ENCODE measurements at regions not wholly inside any gene's neighbourhood (a gene's known extent, or its start where the extent isn't known, plus 50 kb on each side); places are given as distances from the start of the nearest gene placed in this dataset.

DNA sequence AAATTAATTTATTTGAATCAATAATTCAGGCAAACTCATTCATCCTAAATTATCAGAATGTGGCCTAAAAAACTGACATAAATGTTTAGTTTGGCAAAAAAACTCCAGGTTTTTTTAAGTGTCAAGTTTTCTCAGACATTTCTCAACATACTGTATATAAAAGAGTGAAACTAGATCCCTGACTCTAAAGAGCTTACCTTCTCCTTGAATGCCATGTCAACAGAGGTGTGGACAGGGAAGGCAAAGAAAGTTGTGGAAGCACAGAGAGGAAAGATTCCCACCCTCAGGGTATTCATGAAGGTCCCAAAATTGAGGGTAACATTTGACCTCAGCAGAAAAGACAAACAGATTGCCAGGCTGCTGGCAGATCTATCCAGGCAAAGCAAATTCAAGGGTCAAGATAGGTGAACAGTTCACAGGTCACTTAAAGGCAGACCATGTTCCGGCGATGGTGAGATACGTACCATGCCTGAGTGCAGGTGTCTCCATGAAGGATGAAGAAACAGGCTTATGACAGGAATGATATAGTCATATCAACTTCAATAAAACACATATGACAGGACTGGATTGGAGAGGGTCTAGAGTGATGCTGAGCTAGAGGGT, 1638.3 kb upstream of the ZEB2 start:
- DNase-seq, result no peak

DNA sequence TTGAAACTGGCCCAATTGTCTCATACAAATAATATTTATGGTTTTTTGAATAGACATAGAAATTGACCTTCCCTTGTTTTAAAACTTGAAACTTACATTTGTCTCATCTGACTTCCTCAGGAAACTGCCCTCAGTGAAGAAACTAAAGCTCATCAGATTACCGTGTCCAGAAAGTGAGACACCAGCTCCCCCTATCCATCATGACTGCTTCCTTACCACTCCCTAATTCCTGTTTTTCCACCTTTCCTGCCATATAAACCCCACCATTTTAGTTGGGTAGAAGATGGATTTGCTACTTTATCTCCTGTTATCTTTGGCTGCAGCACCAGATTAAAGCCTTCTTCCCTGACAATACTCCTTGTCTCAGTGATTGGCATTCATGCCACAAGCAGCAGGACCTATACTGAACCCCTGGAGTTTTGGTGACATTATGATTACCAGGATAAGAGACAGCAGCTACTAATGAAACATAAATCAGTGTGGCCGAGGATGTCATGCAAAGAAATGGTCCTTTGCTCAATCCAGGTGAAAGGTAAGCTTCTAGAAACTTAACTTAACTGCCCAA, 1627.6 kb upstream of the ZEB2 start:
- no peak for DNase-seq

DNA sequence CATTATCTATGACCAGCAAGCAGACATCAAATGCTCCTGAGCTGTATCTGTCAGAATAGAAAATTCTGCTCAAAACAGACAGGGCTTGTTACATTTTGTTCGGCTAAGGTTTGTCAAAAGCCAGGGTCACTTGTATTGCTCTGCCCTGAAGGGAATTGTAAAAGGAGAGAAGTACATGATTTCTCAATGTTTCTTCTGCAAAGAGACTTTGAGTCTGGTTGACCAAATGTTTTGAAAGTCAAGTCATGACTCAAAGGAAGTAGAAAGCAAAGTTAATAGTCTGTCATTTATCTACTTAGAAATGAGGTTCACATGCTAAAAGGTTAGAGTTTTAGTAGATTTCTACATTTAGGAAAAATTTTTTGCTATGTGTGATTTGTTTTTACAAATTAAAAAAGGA, 1624.1 kb upstream of the ZEB2 start:
- no peak for DNase-seq

DNA sequence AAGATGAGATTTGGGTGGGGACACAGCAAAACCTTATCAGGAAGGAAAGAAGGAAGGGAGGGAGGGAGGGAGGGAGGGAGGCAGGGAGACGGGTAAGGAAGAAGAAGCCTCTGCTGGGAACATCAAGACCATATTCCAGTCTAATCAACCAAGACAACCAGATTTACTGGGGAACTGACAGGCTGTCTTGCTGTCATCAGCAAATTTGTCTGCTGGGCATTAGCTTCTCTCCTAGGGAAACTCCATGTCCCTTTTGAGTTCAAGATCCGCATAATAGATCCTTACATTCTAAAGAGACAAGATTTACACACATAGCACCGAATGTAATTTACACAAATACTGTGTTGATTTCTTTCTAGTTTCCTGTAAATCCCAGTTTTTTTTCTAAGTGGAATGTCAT, 1618.9 kb upstream of the ZEB2 start:
- DNase-seq, result no peak

DNA sequence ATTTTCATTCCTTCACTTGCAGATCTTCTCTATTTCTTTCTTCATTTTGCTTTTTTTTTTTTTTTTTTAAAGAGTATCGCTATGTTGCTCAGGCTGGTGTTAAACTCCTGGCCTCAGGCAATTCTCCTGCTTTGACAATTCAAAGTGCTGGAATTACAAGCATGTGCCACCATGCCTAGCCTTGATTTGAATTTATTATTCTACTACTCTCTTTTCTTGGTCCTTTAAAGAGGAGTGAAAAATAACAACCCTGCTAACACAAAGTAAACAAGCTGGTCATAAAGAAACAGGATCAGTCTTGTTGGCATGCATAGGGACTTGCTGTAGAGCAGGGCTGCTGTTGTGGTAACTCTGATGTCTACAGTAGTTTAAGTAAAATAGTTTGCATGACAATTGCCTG, 1615.3 kb upstream of the ZEB2 start:
- DNase-seq, result no peak

DNA sequence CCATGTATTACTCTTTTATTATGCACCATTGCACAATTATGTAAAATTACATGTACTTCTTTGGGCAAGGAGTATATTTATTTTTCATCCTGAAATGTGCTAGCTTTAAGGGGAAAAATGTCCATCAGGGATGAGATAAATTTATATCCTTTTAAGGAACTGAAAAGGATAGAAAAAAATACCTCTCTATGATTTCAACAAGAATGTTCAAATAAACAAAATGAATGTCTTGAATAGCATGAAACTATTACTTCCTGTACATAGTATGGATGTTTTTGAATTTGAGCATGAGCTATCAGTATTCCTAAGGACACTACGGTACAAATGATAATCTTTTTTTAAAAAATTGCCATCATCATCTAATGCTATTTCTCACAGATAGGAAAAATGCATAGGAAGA, 1611.9 kb upstream of the ZEB2 start:
- DNase-seq, result no peak

DNA sequence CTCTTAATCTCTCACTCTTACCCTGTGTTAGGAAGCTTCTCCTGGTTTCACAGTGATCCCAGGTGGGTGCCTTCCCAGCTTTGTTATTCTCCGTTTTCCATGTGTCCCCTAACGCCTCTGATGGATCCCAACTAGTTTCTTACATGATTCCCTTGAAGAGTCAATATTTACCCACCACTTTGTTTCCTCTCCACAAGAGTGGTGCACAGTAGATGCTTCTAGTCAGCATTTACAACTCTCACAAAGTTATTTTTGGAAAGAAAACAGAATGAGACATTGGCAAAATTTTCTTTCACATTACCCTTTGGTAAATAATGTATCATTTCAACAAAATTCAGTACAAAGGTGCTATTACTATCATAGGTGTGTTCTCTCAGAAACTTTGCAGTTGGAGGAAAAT, 1611.1 kb upstream of the ZEB2 start:
- no peak for DNase-seq

DNA sequence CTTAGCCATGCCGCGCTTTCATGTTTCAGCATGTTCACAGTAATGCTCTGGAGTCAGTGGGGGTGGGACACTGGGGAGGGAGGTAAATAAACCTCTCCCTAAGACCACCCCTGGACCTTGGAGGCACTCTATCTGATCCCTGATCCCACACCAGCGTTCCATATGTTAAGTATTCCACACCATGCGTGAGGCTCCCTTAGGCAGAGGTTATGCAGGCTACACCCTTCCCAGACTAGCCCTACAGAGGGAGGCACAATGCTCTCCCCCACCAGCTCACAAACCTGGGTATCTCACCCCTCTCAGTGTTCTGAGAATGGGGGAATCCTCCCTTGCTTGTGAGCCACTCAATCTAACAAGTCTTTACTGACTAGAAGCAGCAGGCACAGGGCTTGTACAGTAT, 1610.4 kb upstream of the ZEB2 start:
- DNase-seq, result no peak

DNA sequence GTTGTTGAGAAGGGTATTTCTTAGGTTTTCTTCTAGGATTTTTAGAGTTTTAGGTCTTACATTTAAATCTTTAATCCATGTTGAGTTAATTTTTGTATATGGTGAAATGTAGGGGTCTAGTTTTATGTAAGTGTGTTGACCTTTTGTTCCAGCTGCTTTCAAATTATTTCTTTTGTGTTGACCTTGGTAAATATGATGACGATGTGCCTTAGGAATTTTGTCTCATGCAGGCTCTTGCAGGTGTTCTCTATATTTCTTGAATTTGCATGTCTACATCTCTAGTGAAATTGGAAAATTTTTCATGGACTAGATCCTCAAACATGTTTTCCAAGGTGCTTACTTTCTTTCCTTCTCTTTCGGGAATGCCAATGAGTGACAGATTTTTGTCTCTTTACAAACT, 1609.3 kb upstream of the ZEB2 start:
- DNase-seq, result no peak

DNA sequence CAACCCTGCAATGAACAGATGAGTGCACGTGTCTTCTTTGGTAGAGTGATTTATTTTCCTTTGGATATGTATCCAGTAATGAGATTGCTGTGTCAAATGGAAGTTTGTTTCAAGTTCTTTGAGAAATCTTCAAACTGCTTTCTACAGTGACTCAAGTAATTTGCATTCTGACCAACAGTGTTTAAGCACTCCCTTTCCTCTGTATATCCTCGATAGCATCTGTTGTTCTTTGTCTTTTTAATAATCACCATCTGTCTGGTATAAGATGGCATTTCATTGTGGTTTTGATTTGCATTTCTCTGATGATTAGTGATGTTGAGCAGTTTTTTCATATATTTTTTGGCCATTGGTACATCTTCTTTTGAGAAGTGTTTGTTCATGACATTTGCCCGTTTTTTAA, 1608.3 kb upstream of the ZEB2 start:
- DNase-seq, result no peak

DNA sequence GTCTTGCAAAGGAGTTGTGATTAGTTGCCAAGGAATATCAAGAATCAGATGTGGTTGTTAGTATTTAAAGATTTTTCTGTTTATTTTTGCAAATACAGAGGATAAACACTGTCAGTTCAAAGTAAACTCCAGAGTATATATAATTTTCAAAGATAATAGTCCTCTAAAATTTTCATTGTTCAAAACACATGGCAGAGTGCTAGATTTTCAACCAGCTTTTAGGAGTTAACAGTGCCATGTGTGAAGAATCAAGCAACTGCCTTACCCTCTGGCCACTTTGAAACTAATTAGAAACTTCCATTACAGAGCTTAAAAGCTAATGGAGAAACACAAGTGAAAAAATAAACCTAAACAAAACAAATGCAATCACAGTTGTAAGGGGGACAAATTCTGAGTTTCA, 1605.6 kb upstream of the ZEB2 start:
- DNase-seq, result no peak

DNA sequence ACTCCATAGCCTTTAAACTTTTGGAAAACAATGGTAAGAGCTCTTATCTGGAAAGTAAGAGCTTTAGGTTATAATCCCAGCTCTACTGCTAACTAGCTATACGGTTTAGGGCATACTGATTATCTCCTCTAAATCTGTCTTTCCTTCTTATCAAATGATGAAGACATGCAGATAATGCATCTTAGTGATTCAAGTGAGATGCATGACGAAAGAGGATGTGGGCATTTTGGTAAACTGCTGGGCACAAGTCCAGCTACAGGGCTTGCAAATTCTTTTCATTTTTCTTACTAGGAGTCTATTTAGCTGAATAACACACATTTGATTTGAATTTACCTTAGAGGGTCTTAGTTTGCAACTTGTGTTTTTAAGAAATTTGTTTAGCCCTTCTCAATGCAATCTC, 1604.8 kb upstream of the ZEB2 start:
- DNase-seq, result no peak

DNA sequence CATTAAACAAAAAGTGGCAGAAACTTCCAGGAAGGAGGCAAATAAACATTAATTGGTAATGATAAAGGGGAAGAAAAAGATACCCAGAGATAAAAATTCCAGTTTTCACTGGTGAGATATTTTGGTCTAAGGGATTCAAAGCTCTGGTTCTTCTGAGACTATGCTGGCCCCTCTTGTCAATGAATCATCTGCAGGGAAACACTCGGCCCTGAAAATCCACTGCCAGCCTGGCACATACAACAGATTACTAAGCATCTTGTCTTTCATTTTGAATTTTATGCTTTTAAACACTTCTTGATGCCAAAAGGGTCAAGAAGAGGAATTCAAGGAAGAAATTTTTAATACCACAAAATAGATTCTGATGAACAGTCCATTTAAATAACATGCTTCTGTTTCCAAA, 1603.8 kb upstream of the ZEB2 start:
- no peak for DNase-seq

DNA sequence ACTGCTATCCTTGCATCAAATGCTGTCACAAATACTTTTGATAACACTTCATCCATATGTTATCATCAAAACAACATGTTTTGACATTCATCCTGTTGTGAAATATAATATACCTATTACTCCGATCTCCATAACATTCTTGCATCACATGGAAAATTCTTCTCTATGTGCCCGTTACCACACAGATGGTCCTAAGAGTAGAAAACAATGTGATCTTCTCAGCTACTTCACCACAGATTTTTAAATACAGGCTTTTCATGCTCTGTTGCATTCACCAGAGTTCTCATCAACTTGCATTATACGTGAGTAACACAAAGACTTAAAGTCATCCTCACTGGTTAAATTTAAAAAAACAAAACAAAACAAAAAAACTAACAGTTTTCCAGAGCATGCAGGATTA, 1603.3 kb upstream of the ZEB2 start:
- DNase-seq, result no peak

DNA sequence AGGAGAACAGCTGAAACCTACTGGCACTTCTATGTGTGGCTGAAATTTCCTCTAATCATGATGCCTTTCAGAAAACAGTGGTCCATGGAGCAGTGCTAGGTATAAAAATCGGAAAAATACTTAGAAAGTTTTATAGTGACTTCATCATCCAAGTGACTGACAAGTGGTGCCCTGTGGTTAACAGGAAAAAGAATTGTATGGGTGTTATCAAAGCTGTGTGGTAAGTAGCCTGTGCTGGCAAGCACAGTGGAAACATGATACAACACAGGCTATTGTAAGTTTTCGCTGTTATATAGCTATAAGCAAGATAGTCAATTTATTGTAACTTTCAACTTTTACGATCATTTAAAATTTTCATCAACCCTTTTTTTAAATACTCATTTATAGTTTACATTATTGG, 1599.7 kb upstream of the ZEB2 start:
- no peak for DNase-seq

DNA sequence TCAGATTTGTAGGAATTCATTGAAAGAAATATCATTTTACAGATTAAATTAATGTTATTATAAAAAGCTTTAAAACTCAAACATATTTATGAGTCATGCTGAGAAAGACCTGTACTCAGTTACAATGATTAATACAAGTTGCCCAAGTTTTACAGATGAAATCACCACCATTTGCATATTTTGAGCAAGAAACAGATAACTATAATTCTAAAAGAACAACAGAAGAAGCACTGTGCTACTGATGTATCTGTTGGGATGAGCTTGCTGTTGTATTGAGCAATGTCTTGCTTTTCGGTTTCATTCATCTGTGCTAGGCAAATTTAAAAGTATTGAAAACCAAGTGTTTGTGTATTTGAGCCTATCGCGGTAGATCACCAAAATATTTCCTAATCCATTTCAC, 1589.1 kb upstream of the ZEB2 start:
- no peak for DNase-seq

DNA sequence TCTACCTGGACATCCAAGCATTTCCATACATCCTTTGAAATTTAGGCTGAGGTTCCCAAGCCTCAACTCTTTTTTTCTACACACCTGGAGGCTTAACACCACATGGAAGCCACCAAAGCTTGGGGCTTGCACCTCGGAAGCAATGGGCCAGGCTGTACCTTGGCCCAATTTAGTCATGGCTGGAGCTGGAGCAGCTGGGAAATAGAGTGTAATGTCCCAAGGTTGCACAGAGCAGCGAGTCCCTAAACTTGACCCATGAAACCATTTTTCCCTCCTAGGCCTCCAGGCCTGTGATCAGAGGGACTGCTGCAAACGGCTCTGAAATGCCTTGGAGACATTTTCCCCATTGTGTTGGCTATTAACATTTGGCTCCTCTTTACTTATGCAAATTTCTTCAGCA, 1574.3 kb upstream of the ZEB2 start:
- no peak for DNase-seq

DNA sequence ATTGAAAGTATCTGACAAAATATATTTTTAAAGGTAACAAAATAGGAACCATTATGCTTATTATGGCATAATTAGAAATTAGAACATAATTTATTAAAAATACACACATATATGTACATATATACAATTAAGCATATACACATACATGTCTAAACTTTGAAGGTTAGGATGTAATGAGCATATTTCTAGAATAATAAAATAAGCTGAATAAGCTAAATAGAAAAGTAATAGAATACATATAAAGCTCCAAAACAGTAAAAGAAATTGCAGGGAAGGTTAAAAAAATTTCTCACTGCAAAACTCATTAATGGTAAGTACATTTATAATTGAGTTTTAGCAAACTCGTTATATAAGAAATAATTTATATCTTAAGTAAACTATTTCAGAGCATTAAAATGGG, 1561.5 kb upstream of the ZEB2 start:
- no peak for DNase-seq

DNA sequence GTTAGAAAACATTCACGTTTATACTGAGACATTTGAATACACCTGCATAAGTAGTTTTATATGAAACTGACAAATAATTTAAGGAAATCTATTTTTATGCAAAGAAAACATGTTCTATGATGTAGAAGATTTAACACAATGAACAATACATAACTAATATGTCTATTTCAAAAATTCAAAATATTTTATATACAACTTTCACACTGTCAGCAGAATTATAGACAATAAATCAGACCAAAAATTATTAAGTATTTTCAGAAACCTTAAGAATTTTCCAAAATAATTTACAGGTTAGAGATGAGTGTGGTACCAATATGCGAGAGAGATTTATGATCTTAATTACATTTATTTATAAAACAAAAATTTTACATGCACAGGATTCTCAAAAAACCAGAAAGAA, 1561.0 kb upstream of the ZEB2 start:
- DNase-seq, result no peak

DNA sequence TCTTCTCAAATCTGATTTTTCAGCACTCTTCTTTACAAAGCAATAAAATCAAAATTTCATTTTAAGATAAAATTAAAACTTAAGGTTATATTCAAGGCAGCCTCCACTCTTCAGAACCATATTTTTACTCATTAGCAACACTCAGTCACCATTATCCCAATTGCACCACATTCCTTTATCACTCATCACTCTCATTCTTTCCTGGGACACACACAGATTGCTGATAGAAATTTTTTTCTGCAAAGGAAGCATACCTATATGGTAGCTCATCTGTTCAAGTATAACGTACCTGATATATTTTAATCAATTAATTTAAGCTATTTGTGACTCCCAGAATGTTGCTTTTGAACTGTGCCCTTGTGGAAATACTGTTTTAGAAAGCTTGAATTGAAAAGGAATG, 1559.3 kb upstream of the ZEB2 start:
- DNase-seq, result no peak

DNA sequence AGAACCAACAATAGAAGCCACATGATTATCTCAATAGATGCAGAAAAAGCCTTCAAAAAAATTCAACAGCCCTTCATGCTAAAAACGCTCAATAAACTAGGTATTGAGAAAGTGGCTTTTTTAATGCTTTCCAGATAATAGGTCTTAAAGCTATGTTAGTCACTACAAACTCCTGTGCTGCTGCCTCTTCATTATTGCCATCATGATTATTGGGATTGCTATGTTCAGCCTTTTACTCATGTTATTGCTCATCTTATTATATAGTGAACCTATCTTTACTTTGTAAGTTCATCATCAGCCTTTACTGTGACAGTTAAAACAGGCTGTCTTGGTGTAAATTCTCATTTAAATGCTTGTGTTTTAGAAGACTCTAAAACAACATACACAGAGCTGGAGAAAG, 1557.2 kb upstream of the ZEB2 start:
- no peak for DNase-seq

DNA sequence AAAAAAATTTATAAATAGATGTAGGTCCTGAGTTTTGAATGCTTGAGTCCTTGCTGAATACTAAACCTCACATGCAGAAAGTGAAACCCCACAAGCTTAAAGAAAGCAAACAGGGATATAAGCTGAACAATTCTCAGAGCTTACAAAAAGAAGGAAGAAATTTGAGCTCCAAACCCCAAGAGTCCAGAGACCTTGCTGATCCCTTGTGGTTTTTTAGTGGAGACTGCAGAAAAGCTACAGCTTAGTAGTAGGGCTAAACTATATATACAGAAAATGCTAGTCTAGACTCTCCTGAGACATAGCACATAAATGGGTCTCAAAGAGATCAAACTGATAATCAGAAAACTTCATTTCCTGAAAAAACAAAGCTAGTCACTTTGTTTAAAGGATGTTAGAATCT, 1548.1 kb upstream of the ZEB2 start:
- DNase-seq, result no peak

DNA sequence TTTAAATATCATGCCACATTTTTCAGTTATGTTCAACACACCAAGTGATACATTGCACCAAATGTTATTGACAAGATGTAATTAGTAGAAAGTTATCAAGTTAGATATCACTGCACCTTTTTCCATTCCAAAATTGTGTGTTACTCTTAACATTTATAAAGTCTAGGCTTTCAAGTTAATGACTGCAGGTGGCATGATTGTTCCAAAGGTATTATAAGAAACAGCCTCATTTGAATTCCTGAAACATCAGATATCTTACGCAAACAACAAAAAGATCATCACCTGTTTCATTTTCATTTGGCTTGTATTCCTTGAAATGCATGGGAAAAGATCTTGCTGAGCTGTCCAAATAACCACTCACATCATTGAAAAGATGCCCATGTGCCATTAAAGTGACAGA, 1528.2 kb upstream of the ZEB2 start:
- no peak for DNase-seq

DNA sequence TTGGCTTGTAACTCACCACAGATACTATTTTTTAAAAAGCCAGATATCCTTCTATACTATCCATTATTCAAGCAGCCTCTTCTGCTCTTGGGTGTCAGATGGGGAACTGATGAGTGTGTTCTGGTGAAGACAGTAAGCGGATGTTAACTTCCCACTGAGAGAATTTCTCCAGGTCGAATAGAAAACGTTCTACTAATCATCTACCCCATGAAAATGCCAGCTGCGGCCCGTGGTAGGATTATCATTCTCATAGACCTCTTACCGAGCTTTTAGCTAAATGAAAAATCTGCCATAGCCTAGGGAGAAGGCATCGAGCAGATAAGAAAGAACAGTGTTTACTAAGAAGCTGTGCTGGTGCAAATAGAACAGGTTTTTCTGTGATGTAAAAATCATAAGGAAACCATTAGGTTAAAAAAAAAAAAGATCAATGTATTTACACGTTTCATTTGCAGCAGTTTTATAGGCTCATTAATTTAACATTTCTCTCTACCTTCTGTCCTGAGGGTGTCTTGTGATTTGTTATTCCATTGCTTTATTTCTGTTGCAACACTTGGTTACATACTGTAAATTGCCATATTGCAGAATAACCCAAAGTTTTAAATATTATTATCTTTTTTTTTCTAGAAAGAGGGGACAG, 1521.5 kb upstream of the ZEB2 start:
- no peak for DNase-seq

DNA sequence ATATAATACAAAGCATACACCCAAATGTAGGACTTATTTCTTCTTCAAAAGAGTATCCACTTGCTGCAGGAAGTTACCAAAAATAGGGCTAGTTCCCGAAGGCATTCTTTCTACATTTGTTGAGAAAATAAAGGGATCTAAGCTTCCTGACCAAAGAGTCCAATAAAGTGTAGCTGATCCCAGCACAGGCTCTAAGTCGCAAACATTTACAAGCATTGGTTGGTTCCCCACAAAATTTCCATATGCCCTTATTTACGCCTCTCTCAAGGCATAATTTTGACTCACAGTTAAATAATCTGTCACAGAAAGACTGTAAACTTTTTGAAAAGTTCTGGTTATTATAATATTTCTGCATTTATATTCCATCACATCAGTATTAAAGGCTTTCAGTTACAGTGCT, 1520.1 kb upstream of the ZEB2 start:
- no peak for DNase-seq
